ENCODE measurements at regions not wholly inside any gene's neighbourhood (a gene's known extent, or its start where the extent isn't known, plus 50 kb on each side); places are given as distances from the start of the nearest gene placed in this dataset.

DNA sequence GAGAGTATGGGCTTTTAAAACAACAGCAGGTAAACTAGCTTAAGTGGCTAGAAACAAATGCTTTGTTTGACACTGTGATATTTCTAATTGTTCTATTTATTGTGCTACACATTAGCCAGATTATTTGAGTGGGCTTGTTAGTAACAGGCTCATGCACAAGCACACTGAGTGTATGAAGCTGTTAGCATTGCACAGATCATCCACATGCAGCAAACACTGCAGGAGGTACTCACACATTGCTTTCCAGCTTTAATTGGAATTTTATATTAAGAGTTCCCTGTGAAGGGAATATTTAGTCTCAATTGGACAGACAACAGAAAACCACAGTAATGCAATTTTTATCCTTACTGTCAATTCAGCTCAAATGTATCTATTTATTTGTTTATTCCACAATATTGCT, 92.9 kb upstream of the ZNF804B start:
- TF ChIP-seq, protein P1, sequence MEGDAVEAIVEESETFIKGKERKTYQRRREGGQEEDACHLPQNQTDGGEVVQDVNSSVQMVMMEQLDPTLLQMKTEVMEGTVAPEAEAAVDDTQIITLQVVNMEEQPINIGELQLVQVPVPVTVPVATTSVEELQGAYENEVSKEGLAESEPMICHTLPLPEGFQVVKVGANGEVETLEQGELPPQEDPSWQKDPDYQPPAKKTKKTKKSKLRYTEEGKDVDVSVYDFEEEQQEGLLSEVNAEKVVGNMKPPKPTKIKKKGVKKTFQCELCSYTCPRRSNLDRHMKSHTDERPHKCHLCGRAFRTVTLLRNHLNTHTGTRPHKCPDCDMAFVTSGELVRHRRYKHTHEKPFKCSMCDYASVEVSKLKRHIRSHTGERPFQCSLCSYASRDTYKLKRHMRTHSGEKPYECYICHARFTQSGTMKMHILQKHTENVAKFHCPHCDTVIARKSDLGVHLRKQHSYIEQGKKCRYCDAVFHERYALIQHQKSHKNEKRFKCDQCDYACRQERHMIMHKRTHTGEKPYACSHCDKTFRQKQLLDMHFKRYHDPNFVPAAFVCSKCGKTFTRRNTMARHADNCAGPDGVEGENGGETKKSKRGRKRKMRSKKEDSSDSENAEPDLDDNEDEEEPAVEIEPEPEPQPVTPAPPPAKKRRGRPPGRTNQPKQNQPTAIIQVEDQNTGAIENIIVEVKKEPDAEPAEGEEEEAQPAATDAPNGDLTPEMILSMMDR (IDR thresholded peaks at IDR 0.05) = no peak
- TF ChIP-seq POLR2A (IDR thresholded peaks at IDR 0.05) (no peak), POLR2AphosphoS5 (IDR thresholded peaks at IDR 0.05) (no peak), EP300 (IDR thresholded peaks at IDR 0.05) (no peak)
